GM18519 (cell line): ENCODE measurements at regions not wholly inside any gene's neighbourhood (a gene's known extent, or its start where the extent isn't known, plus 50 kb on each side); places are given as distances from the start of the nearest gene placed in this dataset.

ENCODE experiments used
- ATAC-seq: cut with Tn5 transposase; IDR thresholded peaks from one replicate; pipeline ENCODE4 v1.9.1; 2021; ENCODE audit warnings: mild to moderate bottlenecking, moderate library complexity; ENCODE audit not compliant: unreplicated experiment, low FRiP score

GRCh38 chr5:57832875-57833274 lies 350.3 kb upstream of the ACTBL2 start:
- ATAC-seq = no peak

- ATAC-seq = no peak
These were observed 349.3 kb upstream of the ACTBL2 start for GRCh38 chr5:57831932-57832331.

GRCh38 chr5:57831090-57831489 lies 348.5 kb upstream of the ACTBL2 start:
- no peak for ATAC-seq

DNA sequence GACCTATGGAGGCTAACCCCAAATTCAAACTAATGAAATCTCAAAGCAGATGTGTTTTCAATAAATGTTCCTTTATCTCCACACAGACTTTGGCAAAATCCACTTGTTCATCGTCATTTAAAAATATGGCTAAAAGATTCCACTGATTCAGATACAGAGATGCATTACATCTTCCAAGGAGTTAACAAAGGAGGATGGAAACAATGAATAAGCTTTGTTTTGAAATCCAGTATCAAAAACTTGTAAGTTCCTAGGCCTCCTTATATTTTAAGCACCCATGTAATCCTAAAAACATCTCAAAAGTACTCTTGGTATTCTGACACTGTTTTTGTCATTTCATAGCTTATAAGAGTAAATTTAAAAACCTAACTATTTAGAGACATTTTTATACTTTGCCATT lies 345.6 kb upstream of the ACTBL2 start:
- no peak for ATAC-seq

DNA sequence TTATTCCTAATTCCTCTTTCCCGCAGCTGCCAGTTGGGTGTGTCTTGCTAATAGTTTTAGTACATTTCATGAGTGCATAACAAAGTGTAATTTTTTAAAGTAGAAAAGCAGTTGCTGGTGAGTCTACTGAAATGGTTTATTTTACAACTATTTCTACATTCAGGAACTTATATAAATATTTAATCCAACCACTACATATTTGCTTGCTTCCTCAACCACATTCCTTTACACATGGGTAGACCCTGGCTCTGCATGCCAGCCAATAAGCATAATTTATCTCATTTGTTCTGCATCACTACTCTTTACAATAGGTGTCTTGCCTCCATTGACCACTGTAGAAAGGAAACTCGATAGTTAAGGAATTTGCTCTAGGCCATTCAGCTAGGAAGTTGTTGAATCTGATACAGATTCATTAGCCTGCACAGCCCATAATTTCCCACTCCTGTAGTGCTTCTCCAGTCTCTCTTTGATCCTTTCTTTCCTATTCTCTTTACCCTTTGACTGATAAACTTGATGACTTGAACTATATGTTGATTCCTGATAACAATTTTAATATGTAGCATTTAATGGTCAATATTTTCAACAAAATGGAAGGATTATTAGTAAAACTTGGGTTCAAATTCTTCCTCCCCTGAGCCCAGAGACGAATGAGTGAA lies 342.5 kb upstream of the ACTBL2 start:
- ATAC-seq = no peak

- no peak for ATAC-seq
These were observed 342.0 kb upstream of the ACTBL2 start for GRCh38 chr5:57824623-57825022.

GRCh38 chr5:57824047-57824446 lies 341.4 kb upstream of the ACTBL2 start:
- ATAC-seq = no peak

- no peak for ATAC-seq
These were observed 340.0 kb upstream of the ACTBL2 start for GRCh38 chr5:57822651-57823050.

- ATAC-seq = no peak
These were observed 335.8 kb upstream of the ACTBL2 start for GRCh38 chr5:57818397-57818796.

GRCh38 chr5:57817924-57818323 lies 335.3 kb upstream of the ACTBL2 start:
- no peak for ATAC-seq

DNA sequence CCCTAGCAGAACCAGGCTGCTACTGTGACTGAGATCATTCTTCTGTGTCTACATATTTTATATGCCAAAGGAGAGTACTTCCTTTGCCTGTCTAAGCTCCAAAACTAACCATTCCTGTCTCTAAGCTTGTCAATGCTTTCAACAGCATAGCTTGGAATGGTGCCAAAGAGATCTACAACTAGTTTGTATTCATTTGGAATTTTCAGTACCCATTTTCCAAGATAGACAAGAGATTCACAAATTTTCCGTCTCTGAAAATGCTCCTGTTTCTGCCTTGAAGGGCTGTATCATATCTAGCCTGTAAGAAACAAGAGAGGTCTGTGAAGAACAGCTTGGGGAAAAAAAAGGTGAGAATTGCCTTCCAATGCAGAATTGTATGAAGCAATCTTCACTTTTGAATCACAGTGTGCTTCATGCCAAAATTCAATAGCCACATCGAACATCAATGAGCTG lies 334.4 kb upstream of the ACTBL2 start:
- no peak for ATAC-seq

GRCh38 chr5:57816108-57816507 lies 333.5 kb upstream of the ACTBL2 start:
- ATAC-seq = no peak

GRCh38 chr5:57805732-57806131 lies 323.1 kb upstream of the ACTBL2 start:
- ATAC-seq = no peak

GRCh38 chr5:57805170-57805569 lies 322.6 kb upstream of the ACTBL2 start:
- no peak for ATAC-seq

DNA sequence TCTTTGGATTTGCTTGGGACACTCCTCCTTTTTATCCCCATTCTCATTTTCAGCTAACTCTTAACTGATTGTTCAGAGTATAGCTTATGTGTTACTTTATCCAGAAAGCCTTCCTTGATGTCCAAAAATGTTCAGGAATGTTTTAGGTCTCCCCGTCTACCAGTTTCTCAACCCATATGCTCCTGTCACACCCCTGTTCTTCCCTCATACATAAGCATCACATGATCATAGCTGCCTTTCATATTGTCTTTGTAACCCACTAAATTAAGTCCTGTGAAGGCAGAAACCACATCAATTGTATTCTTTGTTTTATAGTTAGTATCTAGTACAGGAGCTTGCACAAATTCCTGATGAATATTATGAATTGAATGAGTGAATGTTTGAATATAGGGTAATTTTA lies 321.9 kb upstream of the ACTBL2 start:
- ATAC-seq = no peak

DNA sequence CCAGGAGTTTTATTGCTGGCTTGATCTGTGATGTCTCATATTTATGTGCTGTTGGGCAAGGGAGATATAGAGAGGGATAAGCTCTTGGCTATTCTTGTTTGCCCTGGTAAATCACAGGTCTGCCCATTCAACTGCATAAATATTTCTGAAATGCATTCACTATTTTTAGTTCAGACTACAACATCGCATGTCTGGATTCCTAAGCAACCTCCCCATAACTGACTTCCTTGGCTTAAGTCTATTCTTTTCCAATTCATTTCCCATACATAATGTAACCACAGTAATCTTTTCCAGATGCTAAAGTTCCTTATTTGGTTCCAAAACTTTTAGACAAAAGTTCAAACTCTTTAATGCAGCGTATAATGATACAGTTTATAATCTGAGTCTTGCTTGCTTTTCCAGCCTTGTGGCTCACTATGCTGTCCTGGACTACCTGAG lies 321.4 kb upstream of the ACTBL2 start:
- no peak for ATAC-seq

- no peak for ATAC-seq
These were observed 319.5 kb upstream of the ACTBL2 start for GRCh38 chr5:57802131-57802530.

GRCh38 chr5:57795203-57795602 lies 312.6 kb upstream of the ACTBL2 start:
- no peak for ATAC-seq

- ATAC-seq = no peak
These were observed 309.3 kb upstream of the ACTBL2 start for GRCh38 chr5:57791875-57792274.

DNA sequence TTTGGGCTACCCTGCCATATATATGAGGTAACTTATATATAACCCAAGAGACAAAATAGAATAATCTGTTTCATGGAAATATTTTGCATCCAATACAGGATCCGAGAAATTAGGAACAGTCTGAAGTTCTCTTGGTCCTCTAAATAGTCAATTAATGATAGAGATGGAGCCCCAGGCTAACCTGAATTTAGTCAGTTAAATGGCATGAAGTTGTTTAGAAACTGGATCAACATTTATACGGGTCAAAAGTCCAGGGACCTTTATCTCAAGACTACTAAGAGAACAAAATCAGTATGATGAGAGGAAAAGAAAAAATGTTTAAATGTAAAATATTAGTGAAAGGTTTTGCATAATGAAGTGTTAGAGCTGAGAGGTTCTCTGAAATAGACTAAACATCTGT lies 303.3 kb upstream of the ACTBL2 start:
- no peak for ATAC-seq

DNA sequence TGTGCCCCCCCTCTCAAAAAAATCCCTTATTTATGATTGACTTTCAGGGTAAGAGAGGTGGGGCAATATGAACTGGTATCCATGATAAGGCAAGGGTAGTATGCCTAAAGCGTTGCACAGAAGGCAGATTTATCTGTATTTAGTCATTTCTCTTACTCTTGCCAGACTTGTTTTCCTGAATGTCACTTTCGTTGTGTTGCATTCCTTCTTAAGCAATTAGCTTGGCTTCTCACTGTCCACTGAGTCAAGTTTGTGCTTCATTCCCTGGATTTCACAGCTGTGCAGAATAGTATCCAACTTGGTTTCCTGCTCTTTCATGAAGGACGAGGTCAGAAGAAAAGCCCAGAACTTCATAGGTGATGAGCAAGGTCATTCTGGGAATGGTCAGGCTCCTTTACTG lies 301.5 kb upstream of the ACTBL2 start:
- no peak for ATAC-seq

DNA sequence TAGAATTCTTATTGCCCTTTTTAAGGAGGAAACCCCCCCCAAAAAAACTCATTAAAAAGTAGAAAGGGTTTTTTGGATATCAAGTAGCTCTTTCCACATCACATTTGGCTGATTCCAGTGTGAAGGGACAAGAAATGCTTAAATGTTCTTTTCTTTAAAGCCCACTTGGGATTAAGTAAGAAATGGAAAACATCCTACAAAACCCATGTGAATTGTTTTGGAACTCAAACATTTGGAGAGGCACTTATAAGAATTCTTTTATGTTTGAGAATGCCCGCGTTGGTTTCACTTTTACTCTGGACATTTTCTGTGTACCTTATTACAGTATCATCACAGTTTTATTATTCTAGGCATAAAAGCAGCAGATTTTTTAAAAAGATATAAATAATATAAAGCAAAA lies 301.1 kb upstream of the ACTBL2 start:
- ATAC-seq = no peak

DNA sequence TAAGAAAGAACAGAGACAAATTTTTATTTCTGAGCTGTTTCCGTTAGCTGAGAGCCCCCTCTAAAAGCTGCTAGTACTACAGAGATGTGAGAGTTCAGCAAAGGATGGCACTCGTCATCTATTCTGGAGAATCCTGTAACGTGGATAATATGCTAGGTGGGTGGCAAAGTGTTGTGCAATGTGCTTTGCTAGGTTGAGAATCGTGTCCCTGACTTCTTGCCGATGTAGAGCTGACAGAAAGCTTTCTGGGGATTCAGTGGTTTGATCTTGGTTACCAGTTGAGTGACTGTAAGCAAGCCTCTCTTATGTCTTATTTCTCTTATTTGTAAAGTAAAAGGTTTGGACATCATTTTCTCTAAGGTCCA lies 298.3 kb upstream of the ACTBL2 start:
- no peak for ATAC-seq
